ENCODE measurements at regions not wholly inside any gene's neighbourhood (a gene's known extent, or its start where the extent isn't known, plus 50 kb on each side); places are given as distances from the start of the nearest gene placed in this dataset.

GRCh38 chr3:110894574-110894973 lies 177.0 kb upstream of the NECTIN3 start:
- ChIA-PET CTCF (no interaction called here), POLR2A (ENCODE audit: low non-redundant PET) (no interaction called here)
- TF ChIP-seq EZH2 (IDR thresholded peaks at IDR 0.05; ENCODE audit: borderline replicate concordance, low read depth, low read length, poor library complexity, severe bottlenecking) (no peak), CTCF (conservative IDR thresholded peaks at IDR 0.05; ENCODE audit: low read depth, low read length) (no peak)
- Histone ChIP-seq H3K27me3 (replicated peaks; ENCODE audit: insufficient read depth, low read depth, low read length, poor library complexity) (no peaks in the 10 kb centered on the region), H3K9me3 (ENCODE audit: low read depth, low read length, poor library complexity, severe bottlenecking) (no peaks in the 10 kb centered on the region), H3K27ac (ENCODE audit: low read depth, low read length, poor library complexity, severe bottlenecking) (no peak overlapping the region), H3K4me3 (ENCODE audit: low read depth, low read length, poor library complexity, severe bottlenecking) (no peak overlapping the region), H3K4me1 (ENCODE audit: insufficient read depth, low read length, poor library complexity, severe bottlenecking) (no peaks in the 10 kb centered on the region), H3K36me3 (ENCODE audit: insufficient read depth, low read length, poor library complexity, severe bottlenecking) (no peaks in the 10 kb centered on the region)
- DNase-seq (ENCODE audit: low spot score): no peak
- intact Hi-C loops (cut with micrococcal nuclease; ENCODE audit: unreplicated experiment): no loop called here
- BruUV-seq (replicated peaks): no TSS peak

GRCh38 chr3:110895054-110895453 lies 176.6 kb upstream of the NECTIN3 start:
- TF ChIP-seq CTCF (conservative IDR thresholded peaks at IDR 0.05; ENCODE audit: low read depth, low read length) (no peak), EZH2 (IDR thresholded peaks at IDR 0.05; ENCODE audit: borderline replicate concordance, low read depth, low read length, poor library complexity, severe bottlenecking) (no peak)
- no peak overlapping the region for H3K27ac ChIP-seq (ENCODE audit: low read depth, low read length, poor library complexity, severe bottlenecking)
- POLR2A ChIA-PET (ENCODE audit: low non-redundant PET): no interaction called here
- no TSS peak for BruUV-seq (replicated peaks)
- H3K9me3 ChIP-seq (ENCODE audit: low read depth, low read length, poor library complexity, severe bottlenecking): no peaks in the 10 kb centered on the region
- intact Hi-C loops (cut with micrococcal nuclease; ENCODE audit: unreplicated experiment): no loop called here
- H3K4me3 ChIP-seq (ENCODE audit: low read depth, low read length, poor library complexity, severe bottlenecking): no peak overlapping the region
- no peaks in the 10 kb centered on the region for H3K27me3 ChIP-seq (replicated peaks; ENCODE audit: insufficient read depth, low read depth, low read length, poor library complexity)
- no peaks in the 10 kb centered on the region for H3K4me1 ChIP-seq (ENCODE audit: insufficient read depth, low read length, poor library complexity, severe bottlenecking)
- DNase-seq (ENCODE audit: low spot score): no peak
- CTCF ChIA-PET: no interaction called here
- no peaks in the 10 kb centered on the region for H3K36me3 ChIP-seq (ENCODE audit: insufficient read depth, low read length, poor library complexity, severe bottlenecking)

GRCh38 chr3:110897046-110897445 lies 174.6 kb upstream of the NECTIN3 start:
- POLR2A ChIA-PET (ENCODE audit: low non-redundant PET): no interaction called here
- BruUV-seq (replicated peaks): no TSS peak
- Histone ChIP-seq H3K27me3 (replicated peaks; ENCODE audit: insufficient read depth, low read depth, low read length, poor library complexity) (no peaks in the 10 kb centered on the region), H3K9me3 (ENCODE audit: low read depth, low read length, poor library complexity, severe bottlenecking) (no peaks in the 10 kb centered on the region), H3K27ac (ENCODE audit: low read depth, low read length, poor library complexity, severe bottlenecking) (no peak overlapping the region), H3K4me3 (ENCODE audit: low read depth, low read length, poor library complexity, severe bottlenecking) (no peak overlapping the region), H3K4me1 (ENCODE audit: insufficient read depth, low read length, poor library complexity, severe bottlenecking) (no peaks in the 10 kb centered on the region), H3K36me3 (ENCODE audit: insufficient read depth, low read length, poor library complexity, severe bottlenecking) (no peaks in the 10 kb centered on the region)
- CTCF ChIA-PET: no interaction called here
- intact Hi-C loops (cut with micrococcal nuclease; ENCODE audit: unreplicated experiment): no loop called here
- TF ChIP-seq CTCF (conservative IDR thresholded peaks at IDR 0.05; ENCODE audit: low read depth, low read length) (no peak), EZH2 (IDR thresholded peaks at IDR 0.05; ENCODE audit: borderline replicate concordance, low read depth, low read length, poor library complexity, severe bottlenecking) (no peak)
- DNase-seq (ENCODE audit: low spot score): no peak

Measured in A673 (cell line).